ENCODE measurements at regions not wholly inside any gene's neighbourhood (a gene's known extent, or its start where the extent isn't known, plus 50 kb on each side); places are given as distances from the start of the nearest gene placed in this dataset.
"Not testable (repeated sequence)": the region's sequence is repeated elsewhere in the genome, so short reads cannot be mapped to it uniquely, and the experiment has no call there.

DNA sequence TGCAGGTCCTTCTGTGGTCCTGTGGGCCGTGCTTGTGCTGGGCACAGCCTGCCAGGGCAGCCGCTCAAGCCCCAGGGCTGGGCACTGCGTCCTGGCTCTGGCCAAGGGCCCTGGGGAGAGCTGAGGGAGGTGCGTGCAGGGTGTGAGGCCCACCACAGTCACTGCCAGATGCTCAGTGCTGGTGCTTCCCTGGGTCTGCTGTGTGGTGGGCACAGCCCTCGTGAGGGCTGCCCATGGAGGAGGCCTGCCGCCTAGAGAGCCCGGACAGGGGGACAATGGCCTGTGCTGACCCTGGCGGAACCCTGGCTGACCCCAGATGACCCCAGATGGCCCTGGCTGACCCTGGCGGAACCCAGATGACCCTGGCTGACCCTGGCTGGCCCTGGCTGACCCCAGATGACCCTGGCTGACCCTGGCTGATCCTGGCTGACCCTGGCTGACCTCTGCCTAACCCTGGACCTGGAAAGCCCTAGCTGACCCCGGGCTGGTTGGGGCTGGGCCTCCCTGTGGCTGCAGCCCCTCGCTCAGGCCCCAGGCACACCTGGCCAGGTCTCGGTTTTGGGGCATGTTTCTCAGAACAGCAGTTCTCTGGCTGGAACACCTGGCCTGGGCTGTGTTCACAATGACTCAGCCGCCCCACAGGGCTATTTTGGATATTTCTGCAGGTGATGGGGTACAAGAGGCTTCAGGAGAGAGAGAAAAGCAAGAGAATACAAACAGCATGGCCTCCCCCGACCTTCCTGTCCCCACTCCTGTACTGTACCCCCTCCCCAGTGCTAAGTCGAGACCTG is 55.4 kb downstream of the TMEM121 start:
- DNase-seq, result no peak

GRCh38 chr14:105582639-105583038 is 56.3 kb downstream of the TMEM121 start:
- no peak for DNase-seq

DNA sequence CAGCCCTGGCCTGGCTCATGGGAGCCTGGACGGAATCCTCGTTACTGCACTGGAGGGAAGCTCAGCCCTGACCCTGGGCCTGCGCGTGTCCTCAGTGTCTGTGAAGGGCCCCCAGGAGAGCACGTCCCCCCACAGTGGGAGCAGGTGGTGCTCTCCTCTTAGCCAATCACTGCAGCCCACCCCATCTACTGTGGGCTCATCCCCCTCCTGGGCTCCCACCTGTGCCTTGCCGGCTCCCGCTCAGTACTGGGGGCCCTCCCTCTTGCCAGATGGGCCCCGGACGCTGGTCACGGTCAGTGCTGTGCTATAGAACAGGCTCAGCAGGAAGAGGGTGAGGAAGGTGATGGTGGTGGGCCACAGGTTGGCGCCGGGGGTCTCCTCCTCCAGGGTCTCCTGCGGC is 57.5 kb downstream of the TMEM121 start:
- not testable (repeated sequence) for DNase-seq

DNA sequence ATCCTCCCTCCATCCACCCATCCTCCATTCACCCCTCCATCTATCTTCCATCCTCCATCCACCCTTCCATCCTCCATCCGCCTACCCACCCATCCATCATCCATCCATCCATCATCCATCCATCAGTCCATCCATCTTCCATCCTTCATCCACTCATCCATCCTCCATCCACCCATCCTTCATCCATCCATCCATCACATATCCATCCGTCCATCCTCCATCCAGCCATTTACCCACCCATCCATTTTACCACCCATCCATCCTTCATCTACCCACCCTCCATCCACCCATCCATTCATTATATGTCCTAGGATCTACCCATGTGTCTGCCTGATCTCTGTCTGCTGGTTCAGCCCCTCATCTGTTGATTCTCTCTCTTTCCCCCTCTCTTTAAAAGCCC is 58.9 kb downstream of the TMEM121 start:
- not testable (repeated sequence) for DNase-seq

DNA sequence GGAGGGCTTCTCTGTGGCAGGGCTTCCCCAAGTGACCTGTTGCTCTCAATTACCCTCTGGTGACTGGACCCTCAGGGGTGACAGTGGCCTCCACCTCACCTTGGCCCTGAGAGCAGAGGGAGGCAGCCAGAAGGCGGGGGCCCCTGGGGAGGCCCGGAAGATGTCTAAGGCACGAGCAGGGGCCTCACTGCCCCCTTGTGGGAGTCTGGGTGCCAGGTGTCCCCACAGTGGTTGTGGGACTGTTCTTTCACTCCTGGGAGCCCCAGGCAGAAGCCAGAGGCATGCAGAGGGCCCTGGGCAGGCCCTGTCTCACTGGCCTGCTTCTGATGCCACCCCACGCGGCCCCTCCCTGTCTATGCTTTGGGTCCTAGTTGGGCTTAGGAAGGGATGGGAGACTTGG is 59.3 kb downstream of the TMEM121 start:
- DNase-seq, result not testable (repeated sequence)

DNA sequence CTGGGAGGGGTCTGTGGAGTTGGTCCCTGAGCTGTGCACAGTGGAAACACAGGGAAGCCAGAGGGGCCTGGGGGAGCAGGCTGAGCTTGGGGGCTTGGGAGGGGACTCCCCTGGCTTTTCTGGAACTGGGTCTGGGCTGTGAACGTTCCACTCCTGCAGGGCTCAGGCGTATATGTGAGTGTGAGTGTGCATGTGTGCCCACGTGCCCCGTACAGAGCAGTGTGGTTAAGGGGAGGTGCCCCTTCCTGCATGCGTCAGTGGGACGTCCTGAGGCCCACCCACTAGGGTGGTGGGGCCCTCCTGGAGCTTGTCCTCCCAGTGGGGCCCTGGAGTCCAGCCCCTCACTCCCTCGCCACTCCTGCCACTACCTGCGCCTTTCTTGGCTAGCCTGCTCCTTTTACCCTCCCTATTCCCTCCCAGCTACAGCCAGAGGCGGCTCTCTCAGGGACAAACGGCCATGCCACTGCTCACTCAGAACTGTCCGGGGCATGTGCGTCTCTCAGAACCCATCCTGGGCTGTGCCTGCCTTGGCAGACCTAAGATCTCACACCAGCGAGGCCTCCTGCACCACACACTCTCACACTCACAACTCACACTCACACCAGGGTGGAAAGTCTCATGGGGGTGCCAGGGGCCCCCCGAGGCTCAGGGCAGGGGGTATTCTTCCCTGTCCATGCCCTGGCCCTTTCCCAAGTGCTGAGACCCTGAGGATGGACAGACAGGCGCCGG is 59.9 kb downstream of the TMEM121 start:
- DNase-seq, result not testable (repeated sequence)

- not testable (repeated sequence) for DNase-seq
These were observed 60.7 kb downstream of the TMEM121 start for GRCh38 chr14:105587034-105587433.

DNA sequence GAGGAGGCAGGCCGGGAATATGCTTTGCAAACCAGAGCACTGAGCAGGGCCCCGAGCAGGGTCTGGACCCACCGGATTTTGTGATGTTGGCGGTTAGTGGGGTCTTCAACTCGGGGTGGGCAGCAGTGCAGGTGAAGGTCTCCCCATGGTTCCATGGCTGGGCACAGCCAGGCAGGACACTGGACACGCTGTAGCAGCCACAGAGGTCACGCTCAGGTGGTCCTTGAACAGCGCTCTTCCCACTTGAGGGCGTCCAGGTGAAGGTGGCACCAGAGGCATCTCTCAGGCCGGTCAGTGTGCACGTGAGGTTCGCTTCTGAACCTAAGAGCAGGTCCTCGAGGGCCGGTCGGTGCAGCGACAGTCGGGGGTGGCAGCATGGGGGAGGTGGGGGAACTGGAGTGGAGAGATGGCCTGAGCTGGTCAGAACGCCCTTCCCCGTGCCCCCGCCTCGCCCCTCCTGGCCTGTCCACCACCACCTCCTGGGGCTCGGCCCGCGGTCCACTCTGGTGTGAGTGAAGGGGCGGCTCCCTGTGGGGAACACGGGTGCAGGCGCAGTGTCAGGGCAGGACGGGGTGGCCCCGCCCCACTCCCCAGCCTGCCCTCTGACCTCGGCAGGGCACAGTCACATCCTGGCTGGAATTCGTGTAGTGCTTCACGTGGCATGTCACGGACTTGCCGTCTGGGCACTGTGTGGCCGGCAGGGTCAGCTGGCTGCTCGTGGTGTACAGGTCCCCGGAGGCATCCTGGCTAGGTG is 61.3 kb downstream of the TMEM121 start:
- not testable (repeated sequence) for DNase-seq

DNA sequence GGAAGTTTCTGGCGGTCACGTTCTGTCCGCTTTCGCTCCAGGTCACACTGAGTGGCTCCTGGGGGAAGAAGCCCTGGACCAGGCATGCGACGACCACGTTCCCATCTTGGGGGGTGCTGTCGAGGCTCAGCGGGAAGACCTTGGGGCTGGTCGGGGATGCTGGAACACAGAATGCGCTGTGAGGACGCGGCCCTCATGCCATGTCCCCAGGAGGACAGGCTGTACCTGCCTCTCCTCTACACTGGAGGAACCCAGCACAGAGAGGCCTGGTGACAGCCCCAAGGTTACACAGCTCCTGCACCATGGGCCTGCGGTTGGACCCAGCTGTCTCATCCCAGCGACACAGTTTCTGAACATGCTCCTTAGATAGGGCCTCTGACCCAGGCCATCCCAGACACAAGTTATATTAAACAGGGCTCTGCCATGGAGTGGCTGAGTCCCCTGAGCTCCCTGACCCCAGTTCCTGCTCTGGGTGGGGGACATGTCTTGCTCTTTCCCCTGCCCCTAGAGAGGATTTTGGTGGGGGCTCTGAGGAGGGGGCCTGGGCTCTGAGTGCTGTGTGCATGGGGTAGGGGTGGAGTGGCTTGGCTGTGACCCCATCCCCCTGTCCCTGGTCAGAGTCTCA is 62.0 kb downstream of the TMEM121 start:
- no peak for DNase-seq

DNA sequence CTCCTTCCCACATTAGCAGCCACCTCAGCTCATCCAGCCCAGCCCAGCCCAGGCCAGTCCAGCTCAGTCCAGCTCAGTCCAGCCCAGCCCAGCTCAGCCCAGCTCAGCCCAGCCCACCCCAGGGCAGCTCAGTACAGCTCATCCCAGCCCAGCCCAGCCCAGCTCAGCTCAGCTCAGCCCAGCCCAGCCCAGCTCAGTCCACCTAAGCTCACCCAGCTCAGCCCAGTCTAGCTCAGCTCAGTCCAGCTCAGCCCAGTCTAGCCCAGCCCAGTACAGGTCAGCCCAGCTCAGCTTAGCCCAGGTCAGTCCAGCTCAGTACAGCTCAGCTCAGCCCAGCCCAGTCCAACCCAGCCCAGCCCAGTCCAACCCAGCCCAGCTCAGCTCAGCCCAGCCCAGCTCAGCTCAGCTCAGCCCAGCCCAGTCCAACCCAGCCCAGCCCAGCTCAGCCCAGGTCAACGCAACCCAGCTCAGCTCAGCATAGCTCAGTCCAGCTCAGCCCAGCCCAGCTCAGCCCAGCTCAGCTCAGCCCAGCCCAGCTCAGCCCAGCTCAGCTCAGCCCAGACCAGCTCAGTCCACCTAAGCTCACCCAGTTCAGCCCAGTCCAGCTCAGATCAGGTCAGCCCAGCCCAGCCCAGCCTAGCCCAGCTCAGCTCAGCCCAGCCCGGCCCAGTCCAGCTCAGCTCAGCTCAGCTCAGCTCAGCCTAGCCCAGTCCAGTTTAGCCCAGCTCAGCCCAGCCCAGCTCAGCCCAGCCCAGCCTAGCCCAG is 63.0 kb downstream of the TMEM121 start:
- no peak for DNase-seq

- not testable (repeated sequence) for DNase-seq
These were observed 63.5 kb downstream of the TMEM121 start for GRCh38 chr14:105589926-105590185.

- no peak for DNase-seq
These were observed 64.7 kb downstream of the TMEM121 start for GRCh38 chr14:105591052-105591451.

- not testable (repeated sequence) for DNase-seq
These were observed 65.5 kb downstream of the TMEM121 start for GRCh38 chr14:105591792-105592341.

GRCh38 chr14:105592646-105593045 is 66.3 kb downstream of the TMEM121 start:
- not testable (repeated sequence) for DNase-seq

DNA sequence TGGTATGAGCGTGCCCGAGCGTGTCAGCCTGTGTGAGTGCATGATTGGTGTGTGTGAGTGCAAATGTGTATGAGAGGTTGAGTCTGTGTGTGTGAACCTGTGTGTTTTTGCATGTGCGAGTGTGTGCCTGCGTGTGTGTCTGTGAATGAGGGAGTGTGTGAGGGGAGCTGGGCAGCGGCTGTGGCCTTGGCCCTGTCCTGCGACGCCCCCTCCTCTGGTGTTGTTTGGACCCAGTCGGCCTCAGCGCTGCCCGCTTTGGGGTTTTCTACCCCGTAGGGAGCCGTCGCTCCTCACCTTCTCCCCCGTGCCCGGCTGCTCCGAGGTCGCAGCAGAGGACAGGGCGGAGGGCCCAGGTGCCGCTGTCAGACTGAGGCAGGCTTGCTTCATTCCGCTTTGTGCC is 69.0 kb downstream of the TMEM121 start:
- not testable (repeated sequence) for DNase-seq

- DNase-seq, result not testable (repeated sequence)
These were observed 70.0 kb downstream of the TMEM121 start for GRCh38 chr14:105596374-105596773.

GRCh38 chr14:105598040-105598763 is 71.8 kb downstream of the TMEM121 start:
- DNase-seq, result not testable (repeated sequence)

GRCh38 chr14:105598925-105599586 is 72.7 kb downstream of the TMEM121 start:
- not testable (repeated sequence) for DNase-seq

GRCh38 chr14:105600195-105600938 is 74.0 kb downstream of the TMEM121 start:
- not testable (repeated sequence) for DNase-seq

GRCh38 chr14:105600939-105601359 is 74.6 kb downstream of the TMEM121 start:
- no peak for DNase-seq
